Common myeloid progenitor, CD34-positive (primary cell): ENCODE measurements at regions not wholly inside any gene's neighbourhood (a gene's known extent, or its start where the extent isn't known, plus 50 kb on each side); places are given as distances from the start of the nearest gene placed in this dataset.

Source experiments
- CTCF ChIA-PET: fragments of 350-600 bp; sonication (Branson Sonifier 250); formaldehyde crosslinking; loops from one replicate; lab custom pipeline; 2021; ENCODE audit warnings: antibody characterized with exemption; lab: Charles Lee
- POLR2A ChIA-PET: fragments of 350-600 bp; sonication (Branson Sonifier 250); formaldehyde crosslinking; loops from one replicate; lab custom pipeline; 2021; ENCODE audit warnings: antibody characterized with exemption; lab: Charles Lee
- DNase-seq, 3 donors: peaks; one replicate each; pipeline versions ENCODE4 v3.0.0 to v3.0.0-alpha.2; 2013
- H3K27ac ChIP-seq, 2 experiments: 1 replicate in 1 of 2; 2 replicates in 1 of 2; pipeline ENCODE4 v1.7.0; 2013; ENCODE audit warnings: inconsistent platforms in 2 of 2, low read length in 2 of 2, mild to moderate bottlenecking in 2 of 2, low read depth in 1 of 2, moderate library complexity in 1 of 2; ENCODE audit not compliant: severe bottlenecking in 2 of 2, insufficient read depth in 1 of 2, poor library complexity in 1 of 2
- H3K27me3 ChIP-seq, 5 experiments: replicated peaks in 2 of 5; 1 replicate in 3 of 5; 2 replicates in 2 of 5; pipeline versions ENCODE4 v1.6.1 to v1.7.0; 2013; ENCODE audit warnings: low read length in 4 of 5, mild to moderate bottlenecking in 2 of 5, moderate library complexity in 2 of 5, inconsistent platforms in 1 of 5; ENCODE audit not compliant: insufficient read depth in 5 of 5, control insufficient read depth in 4 of 5
- H3K36me3 ChIP-seq, 4 experiments: 1 replicate in 2 of 4; 2 replicates in 2 of 4; pipeline versions ENCODE4 v1.6.1 to v1.7.0; 2013; ENCODE audit warnings: low read length in 3 of 4, control low read depth in 1 of 4, mild to moderate bottlenecking in 1 of 4; ENCODE audit not compliant: control insufficient read depth in 4 of 4, insufficient read depth in 4 of 4
- H3K4me1 ChIP-seq, 4 experiments: 1 replicate in 3 of 4; 2 replicates in 1 of 4; pipeline versions ENCODE4 v1.6.1 to v1.7.1; 2013; ENCODE audit warnings: low read length in 3 of 4, mild to moderate bottlenecking in 3 of 4, control low read depth in 1 of 4, inconsistent platforms in 1 of 4, moderate library complexity in 1 of 4; ENCODE audit not compliant: control insufficient read depth in 4 of 4, insufficient read depth in 4 of 4; ENCODE audit errors: control extremely low read depth in 1 of 4
- H3K4me3 ChIP-seq, 7 experiments: 1 replicate in 4 of 7; 2 replicates in 3 of 7; pipeline versions ENCODE4 v1.5.1 to v1.7.0; 2013; ENCODE audit warnings: mild to moderate bottlenecking in 7 of 7, low read length in 6 of 7, moderate library complexity in 6 of 7, inconsistent platforms in 2 of 7, low read depth in 2 of 7, control low read depth in 1 of 7; ENCODE audit not compliant: insufficient read depth in 4 of 7, control insufficient read depth in 1 of 7; ENCODE audit errors: extremely low read depth in 1 of 7
- H3K9me3 ChIP-seq, 5 experiments: 1 replicate in 4 of 5; 2 replicates in 1 of 5; pipeline versions ENCODE4 v1.6.1 to v1.7.1; 2013; ENCODE audit warnings: low read length in 4 of 5, mild to moderate bottlenecking in 2 of 5, inconsistent platforms in 1 of 5, low read depth in 1 of 5, moderate library complexity in 1 of 5; ENCODE audit not compliant: control insufficient read depth in 4 of 5, insufficient read depth in 2 of 5; ENCODE audit errors: control extremely low read depth in 1 of 5
- WGBS: methylation state at CpG from one replicate; pipeline ENCODE4 v1.1.5; 2013; ENCODE audit not compliant: insufficient coverage; 5-methylcytosine and 5-hydroxymethylcytosine counted together

DNA sequence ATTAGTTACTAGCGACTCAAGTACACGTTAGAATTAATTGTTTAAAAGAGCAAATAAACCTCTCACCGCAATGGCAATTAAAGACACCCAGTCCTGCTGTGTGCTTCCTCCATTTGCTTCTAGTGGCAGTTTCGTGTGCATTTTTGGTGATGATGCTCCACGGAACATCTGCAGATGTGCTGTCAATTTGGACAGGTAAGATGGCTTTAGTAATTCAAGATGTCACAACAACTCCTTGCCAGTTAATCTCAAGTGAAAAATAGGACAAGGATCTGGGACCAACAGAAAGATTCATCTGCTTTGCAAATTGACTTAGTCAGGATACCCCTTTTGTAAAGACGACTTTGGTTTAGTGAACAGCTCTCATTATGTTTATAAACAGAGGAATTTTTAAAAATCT lies 320.9 kb downstream of the GABRB3 start:
- DNase-seq, result no peak
- Histone ChIP-seq H3K9me3 (peaks cover 0 to 8% (median 3%) of the 10 kb centered on the region in 5 experiments), H3K27ac (no peak overlapping the region), H3K4me3 (no peak overlapping the region), H3K27me3 (no peaks in the 10 kb centered on the region), H3K36me3 (no peaks in the 10 kb centered on the region), H3K4me1 (no peaks in the 10 kb centered on the region)
- ChIA-PET CTCF (no interaction called here), POLR2A (no interaction called here)
- WGBS, result 95% methylated on average over 4 of the region's 6 CpGs

DNA sequence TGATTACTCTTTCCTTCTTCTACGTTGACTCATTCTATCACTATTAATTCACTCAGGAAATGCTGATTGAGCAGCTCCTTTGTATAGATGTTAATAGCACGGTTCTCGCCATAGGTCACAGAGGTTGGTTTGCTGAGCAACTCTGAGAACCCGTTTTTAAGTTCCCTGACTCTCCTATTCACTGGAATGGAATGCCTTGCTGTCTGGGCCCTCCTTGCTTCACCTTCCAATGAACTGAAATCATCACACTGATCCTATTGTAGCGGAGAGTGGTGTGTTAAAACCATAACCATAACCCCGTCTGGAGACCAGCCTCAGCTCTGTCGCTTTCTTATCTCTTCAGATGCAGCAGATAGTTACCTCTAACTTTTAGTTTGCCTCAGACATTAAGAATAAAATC lies 323.6 kb downstream of the GABRB3 start:
- WGBS, result 88% methylated on average over 5 of the region's 7 CpGs
- Histone ChIP-seq H3K4me3 (no peak overlapping the region), H3K4me1 (no peaks in the 10 kb centered on the region), H3K9me3 (peaks cover 0 to 3% (median 0%) of the 10 kb centered on the region in 5 experiments), H3K36me3 (no peaks in the 10 kb centered on the region), H3K27ac (no peak overlapping the region), H3K27me3 (no peaks in the 10 kb centered on the region)
- ChIA-PET POLR2A (no interaction called here), CTCF (no interaction called here)
- no peak for DNase-seq

GRCh38 chr15:26443321-26443720 lies 329.5 kb downstream of the GABRB3 start:
- POLR2A ChIA-PET, result no interaction called here
- Histone ChIP-seq H3K27me3 (no peaks in the 10 kb centered on the region), H3K27ac (no peak overlapping the region)

GRCh38 chr15:26442680-26443079 lies 330.2 kb downstream of the GABRB3 start:
- ChIA-PET CTCF (no interaction called here), POLR2A (no interaction called here)
- H3K9me3 ChIP-seq, result no peaks in the 10 kb centered on the region
- 98% methylated on average over 5 of the region's 5 CpGs for WGBS
- H3K4me1 ChIP-seq, result no peaks in the 10 kb centered on the region
- no peaks in the 10 kb centered on the region for H3K27me3 ChIP-seq
- no peaks in the 10 kb centered on the region for H3K36me3 ChIP-seq
- no peak overlapping the region for H3K4me3 ChIP-seq
- DNase-seq, result no peak
- H3K27ac ChIP-seq, result no peak overlapping the region

More at GRCh38 chr15:26443321-26443720, 329.5 kb downstream of the GABRB3 start:
- DNase-seq, result no peak
- H3K9me3 ChIP-seq, result no peaks in the 10 kb centered on the region
- CTCF ChIA-PET, result no interaction called here
- H3K4me3 ChIP-seq, result no peak overlapping the region
- no peaks in the 10 kb centered on the region for H3K36me3 ChIP-seq
- H3K4me1 ChIP-seq, result no peaks in the 10 kb centered on the region
- 90% methylated on average over 4 of the region's 4 CpGs for WGBS

DNA sequence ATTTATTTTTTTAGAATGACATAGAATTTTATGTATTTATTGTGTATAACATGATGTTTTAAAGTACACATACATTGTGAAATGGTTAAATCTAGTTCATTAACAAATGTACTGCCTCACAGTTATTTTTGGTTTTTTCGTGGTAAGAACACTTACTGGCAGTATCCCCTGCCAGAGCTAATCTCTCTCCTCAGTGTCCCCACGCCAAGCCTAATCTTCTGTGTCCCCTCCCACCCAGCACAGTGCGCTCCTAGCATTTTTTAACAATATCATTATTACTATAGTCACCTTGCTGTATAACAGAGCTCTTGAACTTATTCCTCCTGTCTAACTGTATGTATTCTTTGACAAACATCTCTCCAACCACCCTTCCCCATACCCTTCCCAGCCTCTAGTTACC lies 333.2 kb downstream of the GABRB3 start:
- CTCF ChIA-PET, result no interaction called here
- Histone ChIP-seq H3K27me3 (no peaks in the 10 kb centered on the region), H3K36me3 (no peaks in the 10 kb centered on the region), H3K4me3 (no peak overlapping the region), H3K27ac (no peak overlapping the region), H3K9me3 (no peaks in the 10 kb centered on the region), H3K4me1 (no peaks in the 10 kb centered on the region)
- 92% methylated on average over 2 of the region's 3 CpGs for WGBS
- POLR2A ChIA-PET, result no interaction called here
- DNase-seq, result no peak

DNA sequence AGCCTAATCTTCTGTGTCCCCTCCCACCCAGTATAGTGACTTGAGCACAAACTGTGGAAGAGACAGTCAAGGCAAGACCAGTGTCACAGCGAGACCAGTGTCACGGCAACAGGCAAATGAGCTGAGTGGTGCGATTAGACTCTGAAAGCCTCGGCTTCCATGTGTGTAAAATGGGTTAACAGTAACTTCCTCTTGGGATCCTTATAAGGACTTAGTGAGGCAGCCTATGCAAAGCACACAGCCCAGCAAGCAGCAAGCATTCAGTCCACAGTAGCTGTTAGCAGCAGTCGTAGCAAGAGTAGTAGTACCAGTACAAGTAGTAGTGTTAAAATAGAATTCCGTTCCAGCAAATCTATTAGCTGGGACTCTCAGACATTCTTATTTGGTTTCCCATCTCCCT lies 334.1 kb downstream of the GABRB3 start:
- H3K9me3 ChIP-seq, result no peaks in the 10 kb centered on the region
- H3K27ac ChIP-seq, result no peak overlapping the region
- H3K27me3 ChIP-seq, result no peaks in the 10 kb centered on the region
- no peak for DNase-seq
- no peak overlapping the region for H3K4me3 ChIP-seq
- no peaks in the 10 kb centered on the region for H3K4me1 ChIP-seq
- 94% methylated on average over 2 of the region's 6 CpGs for WGBS
- H3K36me3 ChIP-seq, result no peaks in the 10 kb centered on the region
- CTCF ChIA-PET, result no interaction called here
- POLR2A ChIA-PET, result no interaction called here

- POLR2A ChIA-PET, result no interaction called here
- Histone ChIP-seq H3K27me3 (no peaks in the 10 kb centered on the region), H3K36me3 (no peaks in the 10 kb centered on the region), H3K9me3 (no peaks in the 10 kb centered on the region), H3K4me1 (no peaks in the 10 kb centered on the region), H3K27ac (no peak overlapping the region), H3K4me3 (no peak overlapping the region)
- no peak for DNase-seq
- WGBS, result 65% methylated on average over 3 of the region's 4 CpGs
- CTCF ChIA-PET, result no interaction called here
Measured at GRCh38 chr15:26438316-26438715, 334.6 kb downstream of the GABRB3 start.
